HCT116 (cell line): ENCODE measurements at regions not wholly inside any gene's neighbourhood (a gene's known extent, or its start where the extent isn't known, plus 50 kb on each side); places are given as distances from the start of the nearest gene placed in this dataset.

Source experiments
- ATAC-seq: fragments of 200-7000 bp; cut with Tn5 transposase; 2 replicates; pipeline ENCODE4 v1.9.1; 2020; ENCODE audit warnings: mild to moderate bottlenecking, moderate library complexity
- BruUV-seq: library from RNA; stranded (reverse); fragments of 400-500 nt; replicated peaks from 2 replicates; lab custom pipeline; 2021; lab: Mats Ljungman, UMichigan
- CTCF ChIA-PET: fragments of 300-600 bp; sonication (Branson Sonifier 250); formaldehyde crosslinking; loops from one replicate; lab custom pipeline; 2021; ENCODE audit warnings: antibody characterized with exemption; lab: Charles Lee
- POLR2A ChIA-PET: fragments of 300-600, 350-600 bp; sonication (Branson Sonifier 250); formaldehyde crosslinking; loops from one replicate; lab custom pipeline; 2021; ENCODE audit warnings: antibody characterized with exemption; lab: Charles Lee
- RAD21 ChIA-PET, 2 experiments: fragments of 300-600 bp; sonication (Branson Sonifier 250); formaldehyde crosslinking; loops; one replicate each; lab custom pipeline; 2023; ENCODE audit warnings: low total read pairs in 2 of 2; ENCODE audit not compliant: uncharacterized antibody in 2 of 2, unreplicated experiment in 2 of 2, low non-redundant PET in 1 of 2; lab: Charles Lee
- DNase-seq: peaks from one replicate; pipeline ENCODE4 v3.0.0-alpha.2; 2010; ENCODE audit warnings: low read depth, low spot score
- H2AFZ ChIP-seq: fragments of 200-600 bp; shearing (Covaris generic), sonication (generic); 2 replicates; pipeline ENCODE4 v1.6.1; 2017; ENCODE audit warnings: low read depth, mixed run types, mixed read lengths, antibody characterized with exemption, low read length; ENCODE audit not compliant: poor library complexity, severe bottlenecking
- H3K27ac ChIP-seq: 2 replicates; pipeline ENCODE4 v1.5.1; 2012; ENCODE audit warnings: low read depth, low read length
- H3K27me3 ChIP-seq: fragments of 200-600 bp; sonication (generic); 2 replicates; pipeline ENCODE4 v1.6.1; 2016; ENCODE audit warnings: mixed run types, low read length, mixed read lengths; ENCODE audit not compliant: insufficient read depth
- H3K36me3 ChIP-seq, 2 experiments: fragments of 200-500 bp in 1 of 2; fragments of 200-600 bp in 1 of 2; sonication (Bioruptor generic) in 1 of 2; sonication (generic) in 1 of 2; 2 replicates each; pipeline versions ENCODE4 v1.5.1 to v1.6.1; 2014 to 2016; ENCODE audit warnings: low read length in 2 of 2, inconsistent platforms in 1 of 2, mixed read lengths in 1 of 2, mixed run types in 1 of 2; ENCODE audit not compliant: insufficient read depth in 2 of 2, control insufficient read depth in 1 of 2
- H3K4me1 ChIP-seq, 2 experiments: fragments of 200-600 bp in 1 of 2; sonication (generic) in 1 of 2; 2 replicates each; pipeline versions ENCODE4 v1.5.1 to v1.6.1; 2012 to 2017; ENCODE audit warnings: low read length in 2 of 2, inconsistent platforms in 1 of 2, mild to moderate bottlenecking in 1 of 2, mixed read lengths in 1 of 2, mixed run types in 1 of 2, moderate library complexity in 1 of 2; ENCODE audit not compliant: insufficient read depth in 2 of 2, control insufficient read depth in 1 of 2
- H3K4me2 ChIP-seq: fragments of 200-600 bp; sonication (generic); 2 replicates; pipeline ENCODE4 v1.6.1; 2017; ENCODE audit warnings: mixed run types, low read length, mixed read lengths
- H3K4me3 ChIP-seq, 2 experiments: fragments of 200-600 bp in 1 of 2; sonication (generic) in 1 of 2; replicated peaks in 1 of 2; 2 replicates each; pipeline ENCODE4 v1.5.1; 2011 to 2016; ENCODE audit warnings: low read length in 2 of 2, control low read depth in 1 of 2, low read depth in 1 of 2, mild to moderate bottlenecking in 1 of 2, mixed read lengths in 1 of 2, mixed run types in 1 of 2
- H3K79me2 ChIP-seq: fragments of 200-600 bp; sonication (generic); 2 replicates; pipeline ENCODE4 v1.6.1; 2017; ENCODE audit warnings: mild to moderate bottlenecking, mixed run types, low read length, moderate library complexity, mixed read lengths; ENCODE audit not compliant: insufficient read depth
- H3K9ac ChIP-seq: fragments of 200-600 bp; sonication (generic); 2 replicates; pipeline ENCODE4 v1.6.1; 2016; ENCODE audit warnings: low read length, mixed read lengths
- H3K9me2 ChIP-seq: fragments of 200-600 bp; sonication (generic), shearing (Covaris generic); 2 replicates; pipeline ENCODE4 v1.6.1; 2017; ENCODE audit warnings: mixed run types, mild to moderate bottlenecking, moderate library complexity; ENCODE audit not compliant: insufficient read depth
- H3K9me3 ChIP-seq, 2 experiments: fragments of 200-500 bp in 1 of 2; fragments of 200-600 bp in 1 of 2; sonication (Bioruptor generic) in 1 of 2; sonication (generic) in 1 of 2; 2 replicates each; pipeline ENCODE4 v1.6.1; 2014 to 2017; ENCODE audit warnings: low read length in 2 of 2, mixed read lengths in 2 of 2, inconsistent platforms in 1 of 2, low read depth in 1 of 2, mild to moderate bottlenecking in 1 of 2, mixed run types in 1 of 2, moderate library complexity in 1 of 2; ENCODE audit not compliant: control insufficient read depth in 1 of 2, insufficient read depth in 1 of 2
- H4K20me1 ChIP-seq: fragments of 200-600 bp; sonication (generic), shearing (Covaris generic); 2 replicates; pipeline ENCODE4 v1.6.1; 2017; ENCODE audit warnings: mixed run types, mild to moderate bottlenecking, moderate library complexity; ENCODE audit not compliant: insufficient read depth
- CBX3 ChIP-seq: IDR thresholded peaks from 2 replicates; pipeline ENCODE4 v1.6.1; 2012; ENCODE audit warnings: low read depth
- CEBPB ChIP-seq: IDR thresholded peaks from 2 replicates; pipeline ENCODE4 v1.6.1; 2012; ENCODE audit warnings: low read depth
- ELF1 ChIP-seq: IDR thresholded peaks from 2 replicates; pipeline ENCODE4 v1.6.1; 2012; ENCODE audit warnings: low read depth, borderline replicate concordance
- EZH2 ChIP-seq: fragments of 200-600 bp; sonication (generic); IDR thresholded peaks from 2 replicates; pipeline ENCODE4 v1.6.1; 2017; ENCODE audit warnings: antibody characterized with exemption, mixed run types
- FOSL1 ChIP-seq: IDR thresholded peaks from 2 replicates; pipeline ENCODE4 v1.6.1; 2012; ENCODE audit warnings: low read depth
- JUND ChIP-seq: IDR thresholded peaks from 2 replicates; pipeline ENCODE4 v1.6.1; 2012
- POLR2AphosphoS5 ChIP-seq: IDR thresholded peaks from 2 replicates; pipeline ENCODE4 v1.6.1; 2011; ENCODE audit warnings: mild to moderate bottlenecking, low read depth, low read length, moderate library complexity
- RAD21 ChIP-seq: IDR thresholded peaks from 2 replicates; pipeline ENCODE4 v1.6.1; 2012; ENCODE audit warnings: low read depth, mild to moderate bottlenecking
- SIN3A ChIP-seq: IDR thresholded peaks from 2 replicates; pipeline ENCODE4 v1.6.1; 2012; ENCODE audit warnings: low read depth
- SP1 ChIP-seq: IDR thresholded peaks from 2 replicates; pipeline ENCODE4 v1.6.1; 2012; ENCODE audit warnings: low read depth
- SRF ChIP-seq: IDR thresholded peaks from 2 replicates; pipeline ENCODE4 v1.6.1; 2012; ENCODE audit warnings: low read depth
- TCF7L2 ChIP-seq: IDR thresholded peaks from 2 replicates; pipeline ENCODE4 v1.7.0; 2011; ENCODE audit warnings: borderline replicate concordance, inconsistent platforms; ENCODE audit not compliant: insufficient read depth, insufficient read length; ENCODE audit errors: extremely low read depth
- YY1 ChIP-seq: IDR thresholded peaks from 2 replicates; pipeline ENCODE4 v1.6.1; 2011; ENCODE audit warnings: low read length, low read depth, moderate library complexity, mild to moderate bottlenecking; ENCODE audit not compliant: insufficient replicate concordance; ENCODE audit errors: extremely low read depth
- ZFX ChIP-seq: fragments of 450-650 bp; IDR thresholded peaks from 2 replicates; pipeline ENCODE4 v1.6.1; 2017
- intact Hi-C: fragments of 100-400 bp; cut with micrococcal nuclease; formaldehyde crosslinking; loops from 2 replicates; pipeline ENCODE4 v1.10.0; 2022
- TF ChIP-seq, protein P1 (sequence below): IDR thresholded peaks from 2 replicates; pipeline ENCODE4 v1.6.1; 2011; ENCODE audit warnings: mild to moderate bottlenecking, low read length, moderate library complexity; ENCODE audit not compliant: insufficient replicate concordance; ENCODE audit errors: extremely low read depth
- TF ChIP-seq, protein P2 (sequence below): IDR thresholded peaks from 2 replicates; pipeline ENCODE4 v1.6.1; 2012; ENCODE audit warnings: low read depth
- TF ChIP-seq, protein P3 (sequence below): IDR thresholded peaks from 2 replicates; pipeline ENCODE4 v1.6.1; 2012
- TF ChIP-seq, protein P4 (sequence below), 3 experiments: fragments of 200-600 bp in 1 of 3; sonication (generic) in 1 of 3; IDR thresholded peaks in 2 of 3; conservative IDR thresholded peaks in 1 of 3; 2 replicates each; pipeline ENCODE4 v1.5.1; 2012 to 2017; ENCODE audit warnings: low read depth in 2 of 3, low read length in 2 of 3, antibody characterized with exemption in 1 of 3, borderline replicate concordance in 1 of 3, control low read depth in 1 of 3, mild to moderate bottlenecking in 1 of 3, mixed read lengths in 1 of 3, mixed run types in 1 of 3, moderate library complexity in 1 of 3; ENCODE audit not compliant: insufficient read depth in 1 of 3

DNA sequence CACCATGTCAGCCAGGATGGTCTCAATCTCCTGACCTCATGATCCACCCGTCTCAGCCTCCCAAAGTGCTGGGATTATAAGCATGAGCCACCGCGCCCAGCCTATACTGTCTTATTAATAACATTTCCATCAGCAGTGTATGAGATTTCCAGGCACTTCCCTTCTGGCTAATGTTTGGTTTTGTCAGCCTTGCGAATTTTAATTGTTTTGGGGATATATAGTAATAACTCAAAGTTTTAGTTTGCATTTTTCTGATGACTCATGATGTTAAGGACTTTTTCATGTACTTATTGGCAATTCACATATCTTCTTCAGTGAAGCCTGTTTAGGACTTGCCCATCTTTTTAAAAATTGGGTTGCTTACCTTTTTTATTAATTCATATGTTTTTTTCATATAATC, 76.0 kb downstream of the TMEM270 start:
- ChIA-PET CTCF (no interaction called here), RAD21 (no interaction called here), POLR2A (no interaction called here)
- Histone ChIP-seq H3K9me2 (no peaks in the 10 kb centered on the region), H3K4me2 (no peak overlapping the region), H3K4me3 (no peak overlapping the region), H3K9ac (no peak overlapping the region), H3K9me3 (peaks cover 3 to 5% of the 10 kb centered on the region in 2 experiments; a peak in 1 of 4 replicates), H2AFZ (no peak overlapping the region), H3K4me1 (peaks cover 0 to 4% of the 10 kb centered on the region in 2 experiments; a peak in 2 of 4 replicates), H4K20me1 (no peaks in the 10 kb centered on the region), H3K79me2 (no peaks in the 10 kb centered on the region), H3K36me3 (no peaks in the 10 kb centered on the region), H3K27me3 (no peaks in the 10 kb centered on the region), H3K27ac (no peak overlapping the region)
- BruUV-seq: no TSS peak
- no peak for DNase-seq
- no peak for ATAC-seq
- intact Hi-C loops: no loop called here
- TF ChIP-seq ELF1 (no peak), ZFX (no peak), POLR2AphosphoS5 (no peak), RAD21 (no peak), SIN3A (no peak), CEBPB (no peak), CBX3 (no peak), SP1 (no peak), FOSL1 (no peak), SRF (no peak), JUND (no peak), YY1 (no peak), EZH2 (no peak), TCF7L2 (no peak)
- TF ChIP-seq, protein P1, sequence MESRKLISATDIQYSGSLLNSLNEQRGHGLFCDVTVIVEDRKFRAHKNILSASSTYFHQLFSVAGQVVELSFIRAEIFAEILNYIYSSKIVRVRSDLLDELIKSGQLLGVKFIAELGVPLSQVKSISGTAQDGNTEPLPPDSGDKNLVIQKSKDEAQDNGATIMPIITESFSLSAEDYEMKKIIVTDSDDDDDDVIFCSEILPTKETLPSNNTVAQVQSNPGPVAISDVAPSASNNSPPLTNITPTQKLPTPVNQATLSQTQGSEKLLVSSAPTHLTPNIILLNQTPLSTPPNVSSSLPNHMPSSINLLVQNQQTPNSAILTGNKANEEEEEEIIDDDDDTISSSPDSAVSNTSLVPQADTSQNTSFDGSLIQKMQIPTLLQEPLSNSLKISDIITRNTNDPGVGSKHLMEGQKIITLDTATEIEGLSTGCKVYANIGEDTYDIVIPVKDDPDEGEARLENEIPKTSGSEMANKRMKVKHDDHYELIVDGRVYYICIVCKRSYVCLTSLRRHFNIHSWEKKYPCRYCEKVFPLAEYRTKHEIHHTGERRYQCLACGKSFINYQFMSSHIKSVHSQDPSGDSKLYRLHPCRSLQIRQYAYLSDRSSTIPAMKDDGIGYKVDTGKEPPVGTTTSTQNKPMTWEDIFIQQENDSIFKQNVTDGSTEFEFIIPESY: no peak
- TF ChIP-seq, protein P2, sequence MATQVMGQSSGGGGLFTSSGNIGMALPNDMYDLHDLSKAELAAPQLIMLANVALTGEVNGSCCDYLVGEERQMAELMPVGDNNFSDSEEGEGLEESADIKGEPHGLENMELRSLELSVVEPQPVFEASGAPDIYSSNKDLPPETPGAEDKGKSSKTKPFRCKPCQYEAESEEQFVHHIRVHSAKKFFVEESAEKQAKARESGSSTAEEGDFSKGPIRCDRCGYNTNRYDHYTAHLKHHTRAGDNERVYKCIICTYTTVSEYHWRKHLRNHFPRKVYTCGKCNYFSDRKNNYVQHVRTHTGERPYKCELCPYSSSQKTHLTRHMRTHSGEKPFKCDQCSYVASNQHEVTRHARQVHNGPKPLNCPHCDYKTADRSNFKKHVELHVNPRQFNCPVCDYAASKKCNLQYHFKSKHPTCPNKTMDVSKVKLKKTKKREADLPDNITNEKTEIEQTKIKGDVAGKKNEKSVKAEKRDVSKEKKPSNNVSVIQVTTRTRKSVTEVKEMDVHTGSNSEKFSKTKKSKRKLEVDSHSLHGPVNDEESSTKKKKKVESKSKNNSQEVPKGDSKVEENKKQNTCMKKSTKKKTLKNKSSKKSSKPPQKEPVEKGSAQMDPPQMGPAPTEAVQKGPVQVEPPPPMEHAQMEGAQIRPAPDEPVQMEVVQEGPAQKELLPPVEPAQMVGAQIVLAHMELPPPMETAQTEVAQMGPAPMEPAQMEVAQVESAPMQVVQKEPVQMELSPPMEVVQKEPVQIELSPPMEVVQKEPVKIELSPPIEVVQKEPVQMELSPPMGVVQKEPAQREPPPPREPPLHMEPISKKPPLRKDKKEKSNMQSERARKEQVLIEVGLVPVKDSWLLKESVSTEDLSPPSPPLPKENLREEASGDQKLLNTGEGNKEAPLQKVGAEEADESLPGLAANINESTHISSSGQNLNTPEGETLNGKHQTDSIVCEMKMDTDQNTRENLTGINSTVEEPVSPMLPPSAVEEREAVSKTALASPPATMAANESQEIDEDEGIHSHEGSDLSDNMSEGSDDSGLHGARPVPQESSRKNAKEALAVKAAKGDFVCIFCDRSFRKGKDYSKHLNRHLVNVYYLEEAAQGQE: no peak
- TF ChIP-seq, protein P3, sequence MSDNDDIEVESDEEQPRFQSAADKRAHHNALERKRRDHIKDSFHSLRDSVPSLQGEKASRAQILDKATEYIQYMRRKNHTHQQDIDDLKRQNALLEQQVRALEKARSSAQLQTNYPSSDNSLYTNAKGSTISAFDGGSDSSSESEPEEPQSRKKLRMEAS: no peak
- TF ChIP-seq, protein P4, sequence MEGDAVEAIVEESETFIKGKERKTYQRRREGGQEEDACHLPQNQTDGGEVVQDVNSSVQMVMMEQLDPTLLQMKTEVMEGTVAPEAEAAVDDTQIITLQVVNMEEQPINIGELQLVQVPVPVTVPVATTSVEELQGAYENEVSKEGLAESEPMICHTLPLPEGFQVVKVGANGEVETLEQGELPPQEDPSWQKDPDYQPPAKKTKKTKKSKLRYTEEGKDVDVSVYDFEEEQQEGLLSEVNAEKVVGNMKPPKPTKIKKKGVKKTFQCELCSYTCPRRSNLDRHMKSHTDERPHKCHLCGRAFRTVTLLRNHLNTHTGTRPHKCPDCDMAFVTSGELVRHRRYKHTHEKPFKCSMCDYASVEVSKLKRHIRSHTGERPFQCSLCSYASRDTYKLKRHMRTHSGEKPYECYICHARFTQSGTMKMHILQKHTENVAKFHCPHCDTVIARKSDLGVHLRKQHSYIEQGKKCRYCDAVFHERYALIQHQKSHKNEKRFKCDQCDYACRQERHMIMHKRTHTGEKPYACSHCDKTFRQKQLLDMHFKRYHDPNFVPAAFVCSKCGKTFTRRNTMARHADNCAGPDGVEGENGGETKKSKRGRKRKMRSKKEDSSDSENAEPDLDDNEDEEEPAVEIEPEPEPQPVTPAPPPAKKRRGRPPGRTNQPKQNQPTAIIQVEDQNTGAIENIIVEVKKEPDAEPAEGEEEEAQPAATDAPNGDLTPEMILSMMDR (IDR thresholded peaks at IDR 0.05 in 2 of 3, conservative IDR thresholded peaks at IDR 0.05 in 1 of 3; ENCODE audit: borderline replicate concordance in 1 of 3, insufficient read depth in 1 of 3, low read depth in 2 of 3, low read length in 2 of 3): no peak
